Ecto neural progenitor cell (in vitro differentiated cells): ENCODE measurements at regions not wholly inside any gene's neighbourhood (a gene's known extent, or its start where the extent isn't known, plus 50 kb on each side); places are given as distances from the start of the nearest gene placed in this dataset.
"Not testable (repeated sequence)": the region's sequence is repeated elsewhere in the genome, so short reads cannot be mapped to it uniquely, and the experiment has no call there.

Source experiments
- DNase-seq: peaks from one replicate; pipeline ENCODE4 v3.0.0-alpha.2; 2018; ENCODE audit warnings: low spot score

- DNase-seq = no peak
Measured at GRCh38 chr5:155711882-155712281, 615.1 kb upstream of the SGCD start.

GRCh38 chr5:155714435-155714834, 612.5 kb upstream of the SGCD start:
- DNase-seq = not testable (repeated sequence)

GRCh38 chr5:155726267-155726666, 600.7 kb upstream of the SGCD start:
- peak; percentile 58 for DNase-seq

- peak; percentile 48 for DNase-seq
Measured at GRCh38 chr5:155727512-155728145, 599.3 kb upstream of the SGCD start.

- peak; percentile 78 for DNase-seq
Measured at GRCh38 chr5:155728146-155728856, 598.7 kb upstream of the SGCD start.

- DNase-seq = peak; percentile 56
Measured at GRCh38 chr5:155728857-155729683, 597.9 kb upstream of the SGCD start.

GRCh38 chr5:155729684-155730059, 597.3 kb upstream of the SGCD start:
- peak; percentile 50 for DNase-seq

- DNase-seq = no peak
Measured at GRCh38 chr5:155732587-155733376, 594.2 kb upstream of the SGCD start.

- DNase-seq = no peak
Measured at GRCh38 chr5:155733935-155734334, 593.0 kb upstream of the SGCD start.

GRCh38 chr5:155735388-155735787, 591.6 kb upstream of the SGCD start:
- no peak for DNase-seq

- DNase-seq = no peak
Measured at GRCh38 chr5:155738616-155739015, 588.3 kb upstream of the SGCD start.

GRCh38 chr5:155746367-155747038, 580.5 kb upstream of the SGCD start:
- DNase-seq = no peak

GRCh38 chr5:155750101-155750500, 576.9 kb upstream of the SGCD start:
- DNase-seq = no peak

GRCh38 chr5:155750571-155750970, 576.4 kb upstream of the SGCD start:
- DNase-seq = no peak

GRCh38 chr5:155753943-155754581, 572.9 kb upstream of the SGCD start:
- DNase-seq = no peak

- no peak for DNase-seq
Measured at GRCh38 chr5:155759252-155759651, 567.7 kb upstream of the SGCD start.

- DNase-seq = no peak
Measured at GRCh38 chr5:155759984-155760383, 567.0 kb upstream of the SGCD start.

- no peak for DNase-seq
Measured at GRCh38 chr5:155761502-155761901, 565.5 kb upstream of the SGCD start.

GRCh38 chr5:155765715-155766114, 561.2 kb upstream of the SGCD start:
- DNase-seq = no peak

- DNase-seq = no peak
Measured at GRCh38 chr5:155767470-155767869, 559.5 kb upstream of the SGCD start.

- DNase-seq = no peak
Measured at GRCh38 chr5:155768332-155768731, 558.6 kb upstream of the SGCD start.
